ENCODE measurements at regions not wholly inside any gene's neighbourhood (a gene's known extent, or its start where the extent isn't known, plus 50 kb on each side); places are given as distances from the start of the nearest gene placed in this dataset.

GRCh38 chr6:98759459-98759858 lies 74.9 kb upstream of the POU3F2 start:
- TF ChIP-seq CTCF (IDR thresholded peaks at IDR 0.05) (no peak), EZH2phosphoT487 (IDR thresholded peaks at IDR 0.05) (no peak), EZH2 (IDR thresholded peaks at IDR 0.05) (no peak)

All from neural progenitor cell (in vitro differentiated cells).